HG03280 (cell line): ENCODE measurements at regions not wholly inside any gene's neighbourhood (a gene's known extent, or its start where the extent isn't known, plus 50 kb on each side); places are given as distances from the start of the nearest gene placed in this dataset.
A peak's percentile ranks its signal among the peaks of the same experiment; 100 is the strongest.

Experiments used
- ATAC-seq: cut with Tn5 transposase; IDR thresholded peaks from one replicate; pipeline ENCODE4 v1.9.1; 2021; ENCODE audit warnings: mild to moderate bottlenecking, moderate library complexity; ENCODE audit not compliant: unreplicated experiment

DNA sequence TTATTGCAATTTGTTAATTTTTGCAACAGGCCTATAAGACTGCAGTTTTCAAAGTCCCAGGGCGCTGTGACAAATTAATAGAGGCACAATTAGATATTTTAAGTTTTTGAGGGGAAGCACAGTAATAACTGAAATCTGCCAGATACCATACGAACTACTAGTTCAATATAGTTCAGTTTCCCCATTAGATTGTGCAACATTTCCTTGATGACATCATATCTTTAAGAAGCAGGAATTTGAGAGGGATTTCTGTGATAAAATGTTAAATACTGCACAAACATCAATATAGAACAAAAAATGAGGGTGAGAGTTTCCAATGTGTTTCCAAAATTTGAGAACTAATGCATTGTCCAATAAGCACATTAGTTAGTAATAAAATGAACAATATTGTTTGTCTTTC is 56.7 kb upstream of the GRIN3A start:
- no peak for ATAC-seq

DNA sequence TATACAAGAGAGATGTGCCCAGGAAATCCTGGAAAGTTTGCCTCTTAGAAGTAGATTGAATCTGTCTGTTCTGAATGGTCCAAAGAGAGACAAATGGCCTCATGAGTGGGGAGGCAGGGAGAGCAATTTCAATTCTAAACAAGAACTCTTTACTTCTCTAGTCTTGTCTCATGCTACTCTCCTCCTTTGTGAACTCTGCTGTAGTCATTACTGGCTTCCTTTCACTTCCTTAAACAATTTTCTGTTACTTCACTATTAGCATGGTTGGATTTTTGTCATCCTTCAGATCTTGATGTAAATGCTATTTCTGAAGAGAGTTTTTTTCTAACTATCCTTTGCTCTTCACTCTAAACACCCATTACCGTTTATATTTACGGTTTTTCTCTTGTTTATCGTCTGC is 54.0 kb upstream of the GRIN3A start:
- no peak for ATAC-seq

DNA sequence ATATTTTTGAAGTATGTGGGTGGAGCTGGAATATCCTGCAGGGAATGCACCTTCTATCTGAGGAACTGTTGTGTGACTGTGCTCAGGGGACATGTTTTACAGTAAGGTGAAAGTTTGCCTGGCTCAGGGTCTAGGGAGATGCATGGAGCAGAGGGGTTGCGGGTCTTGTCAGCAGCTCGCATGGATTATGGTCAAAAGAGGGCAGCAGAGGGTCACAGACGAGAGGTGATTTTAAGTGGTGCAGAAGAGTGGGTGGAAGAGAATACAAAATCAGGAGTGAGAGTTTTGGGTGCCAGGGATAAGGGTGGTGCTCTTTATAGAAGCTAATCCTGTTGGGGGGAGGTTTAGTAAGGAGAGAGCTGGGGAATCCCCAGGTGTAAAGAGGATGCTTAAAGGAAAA is 53.5 kb upstream of the GRIN3A start:
- peak; percentile 61 for ATAC-seq

- ATAC-seq = no peak
Observed at GRCh38 chr9:101791533-101791932, 53.1 kb upstream of the GRIN3A start.
